RWPE2 (cell line): ENCODE measurements at regions not wholly inside any gene's neighbourhood (a gene's known extent, or its start where the extent isn't known, plus 50 kb on each side); places are given as distances from the start of the nearest gene placed in this dataset.

Source experiments
- ATAC-seq: fragments of 200-7000 bp; cut with Tn5 transposase; 3 replicates; pipeline ENCODE4 v1.9.1; 2021; ENCODE audit warnings: low read depth
- DNase-seq: peaks from one replicate; pipeline ENCODE4 v3.0.0-alpha.2; 2020; ENCODE audit warnings: low spot score
- H3K27ac ChIP-seq: fragments of 450-650 bp; 2 replicates; pipeline ENCODE4 v1.5.1; 2017; ENCODE audit warnings: mild to moderate bottlenecking; ENCODE audit not compliant: poor library complexity, severe bottlenecking
- H3K27me3 ChIP-seq: fragments of 250-450 bp; sonication (Bioruptor Pico); 2 replicates; pipeline ENCODE4 v1.5.1; 2021; ENCODE audit warnings: mild to moderate bottlenecking, moderate library complexity; ENCODE audit not compliant: insufficient read depth, poor library complexity, severe bottlenecking
- H3K36me3 ChIP-seq: fragments of 250-450 bp; sonication (Bioruptor Pico); 2 replicates; pipeline ENCODE4 v1.5.1; 2020; ENCODE audit warnings: low read depth, mild to moderate bottlenecking, moderate library complexity
- H3K4me1 ChIP-seq: fragments of 250-450 bp; sonication (Bioruptor Pico); 2 replicates; pipeline ENCODE4 v1.5.1; 2021; ENCODE audit warnings: mild to moderate bottlenecking, moderate library complexity; ENCODE audit not compliant: insufficient read depth, poor library complexity, severe bottlenecking
- H3K4me3 ChIP-seq: fragments of 250-450 bp; sonication (Bioruptor Pico); 2 replicates; pipeline ENCODE4 v1.5.1; 2021; ENCODE audit warnings: mild to moderate bottlenecking, moderate library complexity; ENCODE audit not compliant: severe bottlenecking
- H3K9me3 ChIP-seq: fragments of 250-450 bp; sonication (Bioruptor Pico); 2 replicates; pipeline ENCODE4 v1.5.1; 2021; ENCODE audit warnings: mild to moderate bottlenecking, moderate library complexity; ENCODE audit not compliant: severe bottlenecking
- TF ChIP-seq, protein P1 (sequence below): fragments of 450-650 bp; IDR thresholded peaks from one replicate; pipeline ENCODE4 v1.5.1; 2017; ENCODE audit warnings: mild to moderate bottlenecking, moderate library complexity; ENCODE audit not compliant: poor library complexity, severe bottlenecking

DNA sequence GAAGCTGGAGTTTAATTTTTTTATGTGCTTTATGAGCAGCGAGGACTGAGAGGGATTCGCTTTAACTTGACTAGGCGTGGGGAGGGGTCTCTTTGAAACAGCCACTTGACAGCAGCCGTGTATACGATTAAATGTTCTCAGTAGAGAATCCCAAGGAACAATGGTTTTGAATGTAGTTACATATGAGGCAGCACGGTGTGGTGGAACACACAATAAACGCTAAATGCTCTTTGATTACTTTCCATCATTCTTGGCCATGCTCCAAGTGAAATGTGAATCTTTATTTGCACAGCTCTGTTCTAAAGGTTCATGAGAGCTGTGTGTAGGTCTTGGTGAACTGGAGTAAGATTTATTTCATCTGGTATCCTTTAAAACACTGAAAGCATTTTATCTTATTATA lies 251.4 kb upstream of the TGFBR2 start:
- ATAC-seq: peak; percentile 19; the same call in 1 of the 3 replicates
- H3K4me1 ChIP-seq: peaks cover 92% of the 10 kb centered on the region
- no peak overlapping the region for H3K4me3 ChIP-seq
- H3K9me3 ChIP-seq: no peaks in the 10 kb centered on the region
- TF ChIP-seq, protein P1, sequence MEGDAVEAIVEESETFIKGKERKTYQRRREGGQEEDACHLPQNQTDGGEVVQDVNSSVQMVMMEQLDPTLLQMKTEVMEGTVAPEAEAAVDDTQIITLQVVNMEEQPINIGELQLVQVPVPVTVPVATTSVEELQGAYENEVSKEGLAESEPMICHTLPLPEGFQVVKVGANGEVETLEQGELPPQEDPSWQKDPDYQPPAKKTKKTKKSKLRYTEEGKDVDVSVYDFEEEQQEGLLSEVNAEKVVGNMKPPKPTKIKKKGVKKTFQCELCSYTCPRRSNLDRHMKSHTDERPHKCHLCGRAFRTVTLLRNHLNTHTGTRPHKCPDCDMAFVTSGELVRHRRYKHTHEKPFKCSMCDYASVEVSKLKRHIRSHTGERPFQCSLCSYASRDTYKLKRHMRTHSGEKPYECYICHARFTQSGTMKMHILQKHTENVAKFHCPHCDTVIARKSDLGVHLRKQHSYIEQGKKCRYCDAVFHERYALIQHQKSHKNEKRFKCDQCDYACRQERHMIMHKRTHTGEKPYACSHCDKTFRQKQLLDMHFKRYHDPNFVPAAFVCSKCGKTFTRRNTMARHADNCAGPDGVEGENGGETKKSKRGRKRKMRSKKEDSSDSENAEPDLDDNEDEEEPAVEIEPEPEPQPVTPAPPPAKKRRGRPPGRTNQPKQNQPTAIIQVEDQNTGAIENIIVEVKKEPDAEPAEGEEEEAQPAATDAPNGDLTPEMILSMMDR: no peak
- DNase-seq: no peak
- H3K27me3 ChIP-seq: no peaks in the 10 kb centered on the region
- no peaks in the 10 kb centered on the region for H3K36me3 ChIP-seq
- H3K27ac ChIP-seq: peak overlapping the region; percentile 99

DNA sequence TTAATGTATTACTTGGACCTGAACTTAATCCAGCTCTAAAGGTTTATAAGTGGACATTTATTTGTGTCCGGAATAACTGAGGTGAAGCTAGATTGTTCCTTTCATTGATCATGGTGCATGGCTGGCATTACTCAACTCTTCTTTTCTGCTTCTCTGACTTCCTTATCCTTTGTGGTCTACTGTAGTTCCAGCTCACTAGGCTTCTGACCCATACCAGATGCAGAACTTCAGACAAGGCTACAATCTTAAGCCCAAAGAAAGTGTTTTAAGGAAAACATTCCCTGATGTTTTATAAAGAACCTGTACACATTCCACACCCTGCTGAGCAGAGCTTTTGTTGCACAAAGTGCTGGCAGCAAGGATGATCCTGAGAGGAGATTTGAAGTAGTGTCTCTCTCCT lies 250.8 kb upstream of the TGFBR2 start:
- ATAC-seq (no peak), DNase-seq (no peak)
- Histone ChIP-seq H3K4me3 (no peak overlapping the region), H3K4me1 (peaks cover 90% of the 10 kb centered on the region), H3K27me3 (no peaks in the 10 kb centered on the region), H3K36me3 (no peaks in the 10 kb centered on the region), H3K9me3 (no peaks in the 10 kb centered on the region), H3K27ac (peak overlapping the region; percentile 99)
- TF ChIP-seq, protein P1: no peak

DNA sequence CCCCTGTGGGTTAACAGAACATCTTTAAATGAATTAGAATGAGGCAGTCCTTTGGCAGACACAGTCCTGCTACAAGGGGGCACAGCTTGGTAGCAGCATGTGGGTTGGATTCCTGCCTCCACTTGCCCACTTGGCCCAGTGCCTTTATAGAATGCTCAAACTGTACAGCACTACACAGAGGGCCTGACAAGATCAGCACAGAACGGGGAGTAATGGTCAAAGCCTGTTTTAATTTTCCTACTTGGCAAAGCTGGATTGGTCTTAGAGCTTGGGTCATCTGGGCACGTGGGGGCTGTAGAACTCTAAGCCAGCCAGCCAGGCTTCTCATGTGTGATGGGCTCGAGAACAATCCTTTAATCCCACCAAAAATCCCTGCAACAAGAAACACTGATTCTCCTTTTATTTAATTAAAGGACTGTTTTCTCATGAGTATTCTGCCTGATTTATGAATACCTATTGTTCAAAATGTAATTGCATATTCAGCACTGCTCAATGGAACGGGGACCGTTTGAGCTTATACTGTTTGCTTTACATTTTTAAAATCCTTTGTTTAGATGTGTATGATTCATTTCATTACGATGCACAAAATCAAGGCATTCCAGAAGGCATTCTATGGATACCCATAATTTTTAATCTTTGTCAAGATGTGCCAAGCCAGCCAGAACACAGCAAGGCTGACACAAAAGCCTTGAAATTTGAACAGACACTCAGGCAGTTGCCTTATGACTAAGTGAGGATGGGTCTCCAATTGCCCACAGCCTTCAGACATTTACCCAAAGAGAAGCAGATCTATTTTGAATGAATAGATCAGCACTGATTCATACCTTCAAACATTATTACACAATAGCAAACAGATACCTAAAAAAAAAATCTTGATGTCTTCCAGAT lies 249.3 kb upstream of the TGFBR2 start:
- TF ChIP-seq, protein P1: no peak
- Histone ChIP-seq H3K4me1 (peaks cover 76% of the 10 kb centered on the region), H3K36me3 (no peaks in the 10 kb centered on the region), H3K27ac (peak overlapping the region; percentile 99), H3K9me3 (no peaks in the 10 kb centered on the region), H3K27me3 (no peaks in the 10 kb centered on the region), H3K4me3 (no peak overlapping the region)
- DNase-seq: peak; percentile 61
- peak; percentile 84 for ATAC-seq

GRCh38 chr3:30357897-30358296 lies 248.5 kb upstream of the TGFBR2 start:
- Histone ChIP-seq H3K36me3 (no peaks in the 10 kb centered on the region), H3K9me3 (no peaks in the 10 kb centered on the region), H3K4me1 (peaks cover 69% of the 10 kb centered on the region), H3K27me3 (no peaks in the 10 kb centered on the region), H3K27ac (peak overlapping the region; percentile 99), H3K4me3 (no peak overlapping the region)
- DNase-seq: no peak
- TF ChIP-seq, protein P1: no peak
- peak; percentile 1 for ATAC-seq

DNA sequence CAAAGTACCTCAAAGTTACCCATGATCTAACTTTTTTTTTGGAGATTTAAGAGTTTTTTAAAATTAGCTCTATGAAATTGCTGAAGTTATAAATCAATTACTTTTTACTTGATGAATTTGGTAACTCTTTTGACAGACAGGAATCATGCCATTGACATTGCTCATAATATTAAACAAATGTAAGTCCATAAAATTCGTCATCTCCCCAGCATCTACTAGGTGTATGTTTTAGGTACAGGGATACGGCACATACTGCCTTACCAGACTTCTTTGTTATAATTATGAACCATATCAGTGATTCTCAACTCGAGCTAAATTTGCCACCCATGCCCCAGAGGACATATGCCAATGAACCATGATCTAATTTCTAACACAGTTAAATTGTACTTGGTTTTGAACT lies 247.5 kb upstream of the TGFBR2 start:
- DNase-seq: no peak
- no peaks in the 10 kb centered on the region for H3K36me3 ChIP-seq
- H3K27ac ChIP-seq: peak overlapping the region; percentile 99

More for the DNA sequence above, 247.5 kb upstream of the TGFBR2 start:
- ATAC-seq: no peak
- Histone ChIP-seq H3K9me3 (no peaks in the 10 kb centered on the region), H3K4me3 (no peak overlapping the region), H3K27me3 (no peaks in the 10 kb centered on the region), H3K4me1 (peaks cover 60% of the 10 kb centered on the region)
- TF ChIP-seq, protein P1: no peak
